HTR-8/SVneo (cell line): ENCODE measurements at regions not wholly inside any gene's neighbourhood (a gene's known extent, or its start where the extent isn't known, plus 50 kb on each side); places are given as distances from the start of the nearest gene placed in this dataset.
"Not testable (repeated sequence)": the region's sequence is repeated elsewhere in the genome, so short reads cannot be mapped to it uniquely, and the experiment has no call there.

Experiments
- DNase-seq: peaks from one replicate; pipeline ENCODE4 v3.0.0; 2011; ENCODE audit warnings: low spot score, mixed read lengths; ENCODE audit not compliant: insufficient read length
- FAIRE-seq: peaks from 2 replicates; lab custom pipeline; 2011; peaks lifted over from hg19 to GRCh38; lab: Jason Lieb, UNC

- DNase-seq: not testable (repeated sequence)
Measured at GRCh38 chr5:113715921-113716320, 202.4 kb downstream of the YTHDC2 start.

GRCh38 chr5:113719549-113719948 is 206.1 kb downstream of the YTHDC2 start:
- no peak for FAIRE-seq
- DNase-seq: no peak

More at GRCh38 chr5:113715921-113716320, 202.4 kb downstream of the YTHDC2 start:
- FAIRE-seq: not testable (repeated sequence)

- DNase-seq (no peak), FAIRE-seq (no peak)
Measured at GRCh38 chr5:113721171-113721570, 207.7 kb downstream of the YTHDC2 start.

GRCh38 chr5:113723021-113723420 is 209.5 kb downstream of the YTHDC2 start:
- no peak for FAIRE-seq

GRCh38 chr5:113735751-113736150 is 222.3 kb downstream of the YTHDC2 start:
- FAIRE-seq (no peak), DNase-seq (no peak)

More at GRCh38 chr5:113723021-113723420, 209.5 kb downstream of the YTHDC2 start:
- DNase-seq: no peak

GRCh38 chr5:113742176-113742575 is 228.7 kb downstream of the YTHDC2 start:
- DNase-seq (no peak), FAIRE-seq (no peak)

- FAIRE-seq (no peak), DNase-seq (no peak)
Measured at GRCh38 chr5:113742639-113743038, 229.1 kb downstream of the YTHDC2 start.

- DNase-seq (no peak), FAIRE-seq (no peak)
Measured at GRCh38 chr5:113748403-113748802, 234.9 kb downstream of the YTHDC2 start.

- no peak for DNase-seq
- FAIRE-seq: no peak
Measured at GRCh38 chr5:113749334-113749733, 235.8 kb downstream of the YTHDC2 start.

- not testable (repeated sequence) for DNase-seq, FAIRE-seq
Measured at GRCh38 chr5:113753182-113753581, 239.7 kb downstream of the YTHDC2 start.

GRCh38 chr5:113755516-113755915 is 242.0 kb downstream of the YTHDC2 start:
- FAIRE-seq (no peak), DNase-seq (no peak)

GRCh38 chr5:113757508-113757907 is 244.0 kb downstream of the YTHDC2 start:
- no peak for FAIRE-seq
- DNase-seq: no peak

- FAIRE-seq: no peak
- DNase-seq: no peak
Measured at GRCh38 chr5:113759505-113759904, 246.0 kb downstream of the YTHDC2 start.

- no peak for FAIRE-seq
- no peak for DNase-seq
Measured at GRCh38 chr5:113760486-113760885, 247.0 kb downstream of the YTHDC2 start.

GRCh38 chr5:113761594-113761993 is 248.1 kb downstream of the YTHDC2 start:
- FAIRE-seq (no peak), DNase-seq (no peak)

- no peak for DNase-seq
- FAIRE-seq: no peak
Measured at GRCh38 chr5:113764382-113764781, 250.9 kb downstream of the YTHDC2 start.

GRCh38 chr5:113766827-113767226 is 253.3 kb downstream of the YTHDC2 start:
- DNase-seq, FAIRE-seq: not testable (repeated sequence)

GRCh38 chr5:113770648-113771047 is 257.2 kb downstream of the YTHDC2 start:
- no peak for FAIRE-seq
- no peak for DNase-seq

- FAIRE-seq (no peak), DNase-seq (no peak)
Measured at GRCh38 chr5:113771483-113771882, 258.0 kb downstream of the YTHDC2 start.

GRCh38 chr5:113776168-113776567 is 262.7 kb downstream of the YTHDC2 start:
- no peak for FAIRE-seq

GRCh38 chr5:113776832-113777525 is 263.5 kb downstream of the YTHDC2 start:
- no peak for DNase-seq
- FAIRE-seq: no peak

More at GRCh38 chr5:113776168-113776567, 262.7 kb downstream of the YTHDC2 start:
- DNase-seq: no peak

GRCh38 chr5:113778147-113778546 is 264.7 kb downstream of the YTHDC2 start:
- DNase-seq: no peak
- no peak for FAIRE-seq
